GM12878 (cell line): ENCODE measurements at regions not wholly inside any gene's neighbourhood (a gene's known extent, or its start where the extent isn't known, plus 50 kb on each side); places are given as distances from the start of the nearest gene placed in this dataset.

Experiments
- ATAC-seq: fragments of 200-7000 bp; cut with Tn5 transposase; 3 replicates; pipeline ENCODE4 v1.9.1; 2020; ENCODE audit warnings: mild to moderate bottlenecking, moderate library complexity
- BruUV-seq: library from RNA; stranded (reverse); fragments of 400-500 nt; replicated peaks from 2 replicates; lab custom pipeline; 2021; lab: Mats Ljungman, UMichigan
- CTCF ChIA-PET: fragments of 300-600 bp; sonication (Branson Sonifier 250); formaldehyde crosslinking; extraction: SDS; loops from one replicate; lab custom pipeline; 2021; ENCODE audit warnings: inconsistent platforms; lab: Yijun Ruan, JAX
- POLR2A ChIA-PET: fragments of 350-600 bp; formaldehyde crosslinking; extraction: SDS; loops from one replicate; lab custom pipeline; 2021; ENCODE audit warnings: inconsistent platforms; lab: Charles Lee
- RAD21 ChIA-PET: fragments of 300-600 bp; sonication (Branson Sonifier 250); formaldehyde crosslinking; loops from one replicate; lab custom pipeline; 2023; ENCODE audit warnings: antibody characterized with exemption; ENCODE audit not compliant: unreplicated experiment; lab: Charles Lee
- SMC1A ChIA-PET: fragments of 300-600 bp; sonication (Branson Sonifier 250); formaldehyde crosslinking; loops from one replicate; lab custom pipeline; 2023; ENCODE audit not compliant: unreplicated experiment, uncharacterized antibody; lab: Charles Lee
- DNase-seq: peaks from one replicate; pipeline ENCODE4 v3.0.0-alpha.2; 2011; ENCODE audit warnings: low read depth, low spot score
- FAIRE-seq: peaks from 3 replicates; lab custom pipeline; 2011; peaks lifted over from hg19 to GRCh38; lab: Jason Lieb, UNC
- H2AFZ ChIP-seq: 2 replicates; pipeline ENCODE4 v1.6.0; 2011; ENCODE audit warnings: low read depth, low read length, control low read depth; ENCODE audit not compliant: control insufficient read depth
- H3K27ac ChIP-seq: 2 replicates; pipeline ENCODE4 v1.5.1; 2011; ENCODE audit warnings: control low read depth; ENCODE audit not compliant: control insufficient read depth, insufficient read depth
- H3K27me3 ChIP-seq, 2 experiments: replicated peaks in 1 of 2; 2 replicates each; pipeline versions ENCODE4 v1.6.0 to v1.6.1; 2011; ENCODE audit warnings: low read length in 1 of 2; ENCODE audit not compliant: control insufficient read depth in 2 of 2, insufficient read depth in 2 of 2
- H3K36me3 ChIP-seq, 2 experiments: 2 replicates each; pipeline ENCODE4 v1.5.1; 2011; ENCODE audit warnings: low read length in 1 of 2; ENCODE audit not compliant: control insufficient read depth in 2 of 2, insufficient read depth in 2 of 2
- H3K4me1 ChIP-seq: 2 replicates; pipeline ENCODE4 v1.6.1; 2011; ENCODE audit warnings: mild to moderate bottlenecking, low read length, moderate library complexity, mixed read lengths; ENCODE audit not compliant: control insufficient read depth, insufficient read depth
- H3K4me2 ChIP-seq: 2 replicates; pipeline ENCODE4 v1.6.0; 2011; ENCODE audit warnings: control low read depth; ENCODE audit not compliant: control insufficient read depth, insufficient read depth
- H3K4me3 ChIP-seq: fragments of 200-600 bp; sonication (generic); 2 replicates; pipeline ENCODE4 v1.5.1; 2016
- H3K79me2 ChIP-seq: 2 replicates; pipeline ENCODE4 v1.6.0; 2011; ENCODE audit warnings: low read length; ENCODE audit not compliant: control insufficient read depth, insufficient read depth
- H3K9ac ChIP-seq: 2 replicates; pipeline ENCODE4 v1.8.0; 2011; ENCODE audit warnings: low read length, control low read depth, mixed read lengths; ENCODE audit not compliant: control insufficient read depth, insufficient read depth
- H3K9me3 ChIP-seq: replicated peaks from 3 replicates; pipeline ENCODE4 v1.5.1; 2011; ENCODE audit warnings: mild to moderate bottlenecking, low read length; ENCODE audit not compliant: control insufficient read depth, insufficient read depth
- H4K20me1 ChIP-seq: 2 replicates; pipeline ENCODE4 v1.6.0; 2011; ENCODE audit not compliant: control insufficient read depth, insufficient read depth
- BCL3 ChIP-seq: IDR thresholded peaks from 2 replicates; pipeline ENCODE4 v1.6.1; 2011; ENCODE audit warnings: borderline replicate concordance, low read depth, mild to moderate bottlenecking, moderate library complexity, low read length; ENCODE audit not compliant: insufficient read depth, poor library complexity, severe bottlenecking
- CHD2 ChIP-seq: IDR thresholded peaks from 2 replicates; pipeline ENCODE4 v1.6.1; 2011; ENCODE audit warnings: low read depth, low read length, improper control_type of control experiment, borderline replicate concordance
- JUNB ChIP-seq: IDR thresholded peaks from 2 replicates; pipeline ENCODE4 v1.6.1; 2016; ENCODE audit warnings: antibody characterized with exemption, mild to moderate bottlenecking
- MAX ChIP-seq: IDR thresholded peaks from 2 replicates; pipeline ENCODE4 v1.6.1; 2012; ENCODE audit warnings: low read depth, low read length, improper control_type of control experiment
- MYB ChIP-seq: fragments of 150-350 bp; IDR thresholded peaks from 2 replicates; pipeline ENCODE4 v1.6.1; 2014; ENCODE audit warnings: mild to moderate bottlenecking, low read depth, low read length, borderline replicate concordance
- NR2C2 ChIP-seq: IDR thresholded peaks from 2 replicates; pipeline ENCODE4 v1.6.1; 2011; ENCODE audit warnings: borderline replicate concordance, low read depth; ENCODE audit not compliant: control insufficient read depth, insufficient read length
- NRF1 ChIP-seq: conservative IDR thresholded peaks from 2 replicates; pipeline ENCODE4 v1.6.1; 2011; ENCODE audit warnings: mild to moderate bottlenecking, low read depth, low read length, improper control_type of control experiment
- POLR2A ChIP-seq: IDR thresholded peaks from 2 replicates; pipeline ENCODE4 v1.6.1; 2011; ENCODE audit warnings: low read depth, mild to moderate bottlenecking, low read length
- RUNX3 ChIP-seq: IDR thresholded peaks from 2 replicates; pipeline ENCODE4 v1.6.1; 2012; ENCODE audit warnings: low read length, inconsistent platforms
- SIN3A ChIP-seq: IDR thresholded peaks from 2 replicates; pipeline ENCODE4 v1.6.1; 2012; ENCODE audit warnings: low read depth, low read length, improper control_type of control experiment
- WGBS: methylation state at CpG from one replicate; pipeline ENCODE4 v1.1.6; 2016; ENCODE audit warnings: low lambda C conversion rate; ENCODE audit not compliant: insufficient replicate concordance, insufficient coverage; ENCODE audit errors: missing lambda C conversion rate; 5-methylcytosine and 5-hydroxymethylcytosine counted together
- in situ Hi-C: fragments of 300-500 bp; cut with MboI; formaldehyde crosslinking; loops from 9 replicates; pipeline ENCODE4 v1.14.3; 2018; ENCODE audit warnings: mixed read lengths
- intact Hi-C: fragments of 100-400 bp; cut with micrococcal nuclease; formaldehyde crosslinking; loops from one replicate; pipeline ENCODE4 v1.14.2; 2022; ENCODE audit not compliant: unreplicated experiment

- ChIA-PET SMC1A (no interaction called here), POLR2A (no interaction called here), RAD21 (no interaction called here), CTCF (interaction anchor here (0.6 kb wide), 1 partner anchor 260 kb away, joined by 3 read pairs; no protein-coding TSS in a partner anchor)
- Histone ChIP-seq H2AFZ (no peak overlapping the region), H4K20me1 (no peaks in the 10 kb centered on the region), H3K4me2 (no peak overlapping the region), H3K79me2 (no peaks in the 10 kb centered on the region), H3K9ac (no peak overlapping the region), H3K9me3 (no peaks in the 10 kb centered on the region), H3K27ac (no peak overlapping the region), H3K36me3 (no peaks in the 10 kb centered on the region), H3K27me3 (no peaks in the 10 kb centered on the region), H3K4me3 (no peak overlapping the region), H3K4me1 (peaks cover 7% of the 10 kb centered on the region)
- TF ChIP-seq MYB (no peak), CHD2 (no peak), JUNB (peak; percentile 55), NR2C2 (no peak), SIN3A (no peak), MAX (no peak), NRF1 (no peak)
- ATAC-seq (no peak), DNase-seq (no peak), FAIRE-seq (no peak)
- 2% methylated on average over 3 of the region's 3 CpGs for WGBS
- BruUV-seq: no TSS peak
- in situ Hi-C loops (no loop called here), intact Hi-C loops (no loop called here)
Measured at GRCh38 chrX:39903343-39903742, 194.4 kb downstream of the BCOR start.

- SMC1A ChIA-PET: no interaction called here
- WGBS: 50% methylated on average over 4 of the region's 4 CpGs
- ATAC-seq: peak; percentile 65
- Histone ChIP-seq H3K27me3 (no peaks in the 10 kb centered on the region), H3K4me2 (no peak overlapping the region), H3K27ac (no peak overlapping the region), H3K9me3 (no peaks in the 10 kb centered on the region), H3K79me2 (no peaks in the 10 kb centered on the region), H4K20me1 (no peaks in the 10 kb centered on the region), H2AFZ (no peak overlapping the region), H3K4me3 (no peak overlapping the region), H3K4me1 (peaks cover 12% of the 10 kb centered on the region), H3K36me3 (no peaks in the 10 kb centered on the region), H3K9ac (no peak overlapping the region)
- intact Hi-C loops (no loop called here), in situ Hi-C loops (no loop called here)
- TF ChIP-seq BCL3 (peak; percentile 21), POLR2A (no peak), RUNX3 (no peak)
- no peak for FAIRE-seq
- CTCF ChIA-PET: no interaction called here
- no peak for DNase-seq
- BruUV-seq: no TSS peak
- RAD21 ChIA-PET: no interaction called here
- POLR2A ChIA-PET: no interaction called here
Measured at GRCh38 chrX:39903937-39904336, 193.8 kb downstream of the BCOR start.
